ENCODE measurements at regions not wholly inside any gene's neighbourhood (a gene's known extent, or its start where the extent isn't known, plus 50 kb on each side); places are given as distances from the start of the nearest gene placed in this dataset.

DNA sequence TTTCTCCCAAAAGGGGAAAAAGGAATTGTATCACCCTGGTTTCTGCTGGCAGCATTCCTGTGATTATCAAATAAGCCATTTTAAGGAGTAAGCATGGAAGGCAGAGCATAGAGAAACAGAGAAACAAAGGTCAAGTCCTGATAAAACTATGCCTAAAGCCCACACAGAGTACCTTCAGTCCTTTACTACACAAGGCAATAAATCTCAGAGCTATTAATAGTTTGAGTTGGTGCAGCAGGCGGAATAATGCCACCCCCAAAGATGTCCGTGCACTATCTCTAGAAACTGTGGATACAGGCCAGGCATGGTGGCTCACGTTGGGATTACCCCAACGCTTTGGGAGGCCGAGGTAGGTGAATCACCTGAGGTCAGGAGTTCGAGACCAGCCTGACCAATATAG, 58.1 kb upstream of the ZBTB40 start (continued):
- TF ChIP-seq, protein P1, sequence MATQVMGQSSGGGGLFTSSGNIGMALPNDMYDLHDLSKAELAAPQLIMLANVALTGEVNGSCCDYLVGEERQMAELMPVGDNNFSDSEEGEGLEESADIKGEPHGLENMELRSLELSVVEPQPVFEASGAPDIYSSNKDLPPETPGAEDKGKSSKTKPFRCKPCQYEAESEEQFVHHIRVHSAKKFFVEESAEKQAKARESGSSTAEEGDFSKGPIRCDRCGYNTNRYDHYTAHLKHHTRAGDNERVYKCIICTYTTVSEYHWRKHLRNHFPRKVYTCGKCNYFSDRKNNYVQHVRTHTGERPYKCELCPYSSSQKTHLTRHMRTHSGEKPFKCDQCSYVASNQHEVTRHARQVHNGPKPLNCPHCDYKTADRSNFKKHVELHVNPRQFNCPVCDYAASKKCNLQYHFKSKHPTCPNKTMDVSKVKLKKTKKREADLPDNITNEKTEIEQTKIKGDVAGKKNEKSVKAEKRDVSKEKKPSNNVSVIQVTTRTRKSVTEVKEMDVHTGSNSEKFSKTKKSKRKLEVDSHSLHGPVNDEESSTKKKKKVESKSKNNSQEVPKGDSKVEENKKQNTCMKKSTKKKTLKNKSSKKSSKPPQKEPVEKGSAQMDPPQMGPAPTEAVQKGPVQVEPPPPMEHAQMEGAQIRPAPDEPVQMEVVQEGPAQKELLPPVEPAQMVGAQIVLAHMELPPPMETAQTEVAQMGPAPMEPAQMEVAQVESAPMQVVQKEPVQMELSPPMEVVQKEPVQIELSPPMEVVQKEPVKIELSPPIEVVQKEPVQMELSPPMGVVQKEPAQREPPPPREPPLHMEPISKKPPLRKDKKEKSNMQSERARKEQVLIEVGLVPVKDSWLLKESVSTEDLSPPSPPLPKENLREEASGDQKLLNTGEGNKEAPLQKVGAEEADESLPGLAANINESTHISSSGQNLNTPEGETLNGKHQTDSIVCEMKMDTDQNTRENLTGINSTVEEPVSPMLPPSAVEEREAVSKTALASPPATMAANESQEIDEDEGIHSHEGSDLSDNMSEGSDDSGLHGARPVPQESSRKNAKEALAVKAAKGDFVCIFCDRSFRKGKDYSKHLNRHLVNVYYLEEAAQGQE (IDR thresholded peaks at IDR 0.05; ENCODE audit: unreplicated experiment) = no peak
- no peak for TF ChIP-seq JUNB (IDR thresholded peaks at IDR 0.05; ENCODE audit: unreplicated experiment)
- no peak for TF ChIP-seq NANOG (IDR thresholded peaks at IDR 0.05; ENCODE audit: borderline replicate concordance)
- no peak for TF ChIP-seq ZNF114 (CRISPR knock-in tag; IDR thresholded peaks at IDR 0.05)
- TF ChIP-seq, protein P2, sequence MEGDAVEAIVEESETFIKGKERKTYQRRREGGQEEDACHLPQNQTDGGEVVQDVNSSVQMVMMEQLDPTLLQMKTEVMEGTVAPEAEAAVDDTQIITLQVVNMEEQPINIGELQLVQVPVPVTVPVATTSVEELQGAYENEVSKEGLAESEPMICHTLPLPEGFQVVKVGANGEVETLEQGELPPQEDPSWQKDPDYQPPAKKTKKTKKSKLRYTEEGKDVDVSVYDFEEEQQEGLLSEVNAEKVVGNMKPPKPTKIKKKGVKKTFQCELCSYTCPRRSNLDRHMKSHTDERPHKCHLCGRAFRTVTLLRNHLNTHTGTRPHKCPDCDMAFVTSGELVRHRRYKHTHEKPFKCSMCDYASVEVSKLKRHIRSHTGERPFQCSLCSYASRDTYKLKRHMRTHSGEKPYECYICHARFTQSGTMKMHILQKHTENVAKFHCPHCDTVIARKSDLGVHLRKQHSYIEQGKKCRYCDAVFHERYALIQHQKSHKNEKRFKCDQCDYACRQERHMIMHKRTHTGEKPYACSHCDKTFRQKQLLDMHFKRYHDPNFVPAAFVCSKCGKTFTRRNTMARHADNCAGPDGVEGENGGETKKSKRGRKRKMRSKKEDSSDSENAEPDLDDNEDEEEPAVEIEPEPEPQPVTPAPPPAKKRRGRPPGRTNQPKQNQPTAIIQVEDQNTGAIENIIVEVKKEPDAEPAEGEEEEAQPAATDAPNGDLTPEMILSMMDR (conservative IDR thresholded peaks at IDR 0.05; ENCODE audit: low read depth in 2 of 2) = no peak
- no peak for TF ChIP-seq POLR2AphosphoS5 (IDR thresholded peaks at IDR 0.05; ENCODE audit: low read depth)
- no peak for TF ChIP-seq ZNF331 (CRISPR knock-in tag; IDR thresholded peaks at IDR 0.05; ENCODE audit: low read depth)

DNA sequence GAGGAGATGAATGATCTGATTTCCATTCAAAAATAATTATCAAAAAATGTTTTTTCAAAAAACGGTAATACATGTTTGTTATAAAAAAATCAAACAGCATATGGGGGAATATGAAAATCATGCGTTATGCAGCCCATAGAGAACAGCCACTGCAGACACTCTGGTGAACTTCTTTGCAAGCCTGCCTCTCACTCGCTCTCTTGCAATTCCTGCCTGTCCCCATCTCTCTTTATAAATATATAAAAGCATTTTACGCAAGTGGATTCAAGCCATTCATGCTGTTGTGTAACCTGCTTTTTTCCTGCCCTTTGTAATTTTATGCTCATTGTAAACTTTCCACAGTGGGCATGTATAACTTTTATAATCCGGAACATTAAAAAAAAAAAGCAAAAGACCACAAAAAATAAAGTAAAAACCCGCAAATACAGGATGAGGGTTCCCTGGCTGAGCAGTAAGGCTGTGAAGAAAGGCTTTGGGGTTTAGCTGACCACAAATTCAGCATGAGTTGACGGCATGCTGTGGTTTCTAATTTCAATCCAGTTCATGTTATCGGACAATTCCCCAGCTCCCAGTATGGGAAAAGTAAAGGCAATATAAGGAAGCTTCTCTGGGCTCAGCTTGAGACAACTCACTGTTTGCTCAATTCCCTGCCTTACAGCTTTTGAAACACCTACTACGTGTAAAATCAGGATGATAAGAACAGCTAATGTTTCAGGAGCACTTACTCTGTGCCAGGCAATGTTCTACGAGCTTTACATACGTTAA, 52.8 kb upstream of the ZBTB40 start:
- DNase-seq (ENCODE audit: low spot score) (no peak), ATAC-seq (no peak)
- Mint-ChIP-seq H3K36me3 (ENCODE audit: low read depth) (no peaks in the 10 kb centered on the region), H3K9me3 (no peaks in the 10 kb centered on the region), H3K4me3 (no peak overlapping the region), H3K27me3 (ENCODE audit: insufficient read depth, low read depth, poor library complexity) (no peaks in the 10 kb centered on the region), H3K4me1 (peaks cover 14% of the 10 kb centered on the region), H3K27ac (no peak overlapping the region)
- no peaks in the 10 kb centered on the region for H3K27me3 ChIP-seq (ENCODE audit: insufficient read depth)
- peaks cover 9% of the 10 kb centered on the region; the same call in 1 of the 2 replicates for H3K4me1 ChIP-seq (ENCODE audit: insufficient read depth)
- no peak overlapping the region for H2AFZ ChIP-seq
- TF ChIP-seq CREB1 (CRISPR knock-in tag; IDR thresholded peaks at IDR 0.05; ENCODE audit: low read depth) = no peak
- TF ChIP-seq, protein P3, sequence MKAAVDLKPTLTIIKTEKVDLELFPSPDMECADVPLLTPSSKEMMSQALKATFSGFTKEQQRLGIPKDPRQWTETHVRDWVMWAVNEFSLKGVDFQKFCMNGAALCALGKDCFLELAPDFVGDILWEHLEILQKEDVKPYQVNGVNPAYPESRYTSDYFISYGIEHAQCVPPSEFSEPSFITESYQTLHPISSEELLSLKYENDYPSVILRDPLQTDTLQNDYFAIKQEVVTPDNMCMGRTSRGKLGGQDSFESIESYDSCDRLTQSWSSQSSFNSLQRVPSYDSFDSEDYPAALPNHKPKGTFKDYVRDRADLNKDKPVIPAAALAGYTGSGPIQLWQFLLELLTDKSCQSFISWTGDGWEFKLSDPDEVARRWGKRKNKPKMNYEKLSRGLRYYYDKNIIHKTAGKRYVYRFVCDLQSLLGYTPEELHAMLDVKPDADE (IDR thresholded peaks at IDR 0.05) = no peak
- no peaks in the 10 kb centered on the region for H3F3A ChIP-seq (replicated peaks; ENCODE audit: low read depth)
- H3K79me2 ChIP-seq (replicated peaks; ENCODE audit: insufficient read depth) = no peaks in the 10 kb centered on the region
- H3K4me2 ChIP-seq = no peak overlapping the region
- no peaks in the 10 kb centered on the region for H3K36me3 ChIP-seq (ENCODE audit: insufficient read depth)
- H3K4me3 ChIP-seq = no peak overlapping the region
- H4K20me1 ChIP-seq (replicated peaks; ENCODE audit: insufficient read depth) = no peaks in the 10 kb centered on the region
- no peak overlapping the region for H3K27ac ChIP-seq (ENCODE audit: low read depth)
- H3K9me2 ChIP-seq (ENCODE audit: insufficient read depth) = no peaks in the 10 kb centered on the region
